B cell (primary cell): ENCODE measurements at regions not wholly inside any gene's neighbourhood (a gene's known extent, or its start where the extent isn't known, plus 50 kb on each side); places are given as distances from the start of the nearest gene placed in this dataset.
"Not testable (repeated sequence)": the region's sequence is repeated elsewhere in the genome, so short reads cannot be mapped to it uniquely, and the experiment has no call there.

ENCODE experiments used
- ATAC-seq: fragments of 200-7000 bp; cut with Tn5 transposase; one replicate; pipeline ENCODE4 v1.10.0; 2021; ENCODE audit warnings: low read depth, mild to moderate bottlenecking, moderate number of reproducible peaks, moderate library complexity
- CTCF ChIA-PET: fragments of 350-600 bp; sonication (Branson Sonifier 250); formaldehyde crosslinking; loops from one replicate; lab custom pipeline; 2021; ENCODE audit warnings: antibody characterized with exemption, inconsistent platforms; lab: Charles Lee
- POLR2A ChIA-PET: fragments of 350-600 bp; sonication (Branson Sonifier 250); formaldehyde crosslinking; loops from one replicate; lab custom pipeline; 2021; ENCODE audit warnings: antibody characterized with exemption; lab: Charles Lee
- DNase-seq: peaks from one replicate; pipeline ENCODE4 v3.0.0; 2013
- H2AFZ ChIP-seq: 2 replicates; pipeline ENCODE4 v1.6.1; 2012; ENCODE audit warnings: mild to moderate bottlenecking, low read depth, low read length; ENCODE audit not compliant: insufficient read depth, poor library complexity, severe bottlenecking
- H3K27ac ChIP-seq, 2 donors: 1 replicate in 1 of 2; 2 replicates in 1 of 2; pipeline ENCODE4 v1.5.1; 2012 to 2013; ENCODE audit warnings: low read length in 2 of 2, mild to moderate bottlenecking in 2 of 2, moderate library complexity in 1 of 2
- H3K27me3 ChIP-seq, 4 experiments: fragments of 200-600 bp in 1 of 4; sonication (generic) in 1 of 4; replicated peaks in 1 of 4; 1 replicate in 2 of 4; 2 replicates in 2 of 4; pipeline versions ENCODE4 v1.6.1 to v1.7.0; 2013 to 2016; ENCODE audit warnings: low read length in 3 of 4, mild to moderate bottlenecking in 2 of 4, mixed read lengths in 1 of 4, moderate library complexity in 1 of 4; ENCODE audit not compliant: insufficient read depth in 4 of 4, control insufficient read depth in 3 of 4; ENCODE audit errors: control extremely low read depth in 1 of 4
- H3K36me3 ChIP-seq, 2 experiments: replicated peaks in 1 of 2; 1 replicate in 1 of 2; 2 replicates in 1 of 2; pipeline versions ENCODE4 v1.6.1 to v1.7.1; 2013; ENCODE audit warnings: low read length in 1 of 2; ENCODE audit not compliant: insufficient read depth in 2 of 2, control insufficient read depth in 1 of 2; ENCODE audit errors: control extremely low read depth in 1 of 2, extremely low read depth in 1 of 2
- H3K4me1 ChIP-seq, 2 donors: fragments of 200-600 bp in 1 of 2; sonication (generic) in 1 of 2; 1 replicate in 1 of 2; 2 replicates in 1 of 2; pipeline versions ENCODE4 v1.5.1 to v1.6.1; 2013 to 2017; ENCODE audit warnings: low read length in 2 of 2; ENCODE audit not compliant: control insufficient read depth in 2 of 2, insufficient read depth in 2 of 2
- H3K4me2 ChIP-seq: replicated peaks from 2 replicates; pipeline ENCODE3; 2012; ENCODE audit warnings: mild to moderate bottlenecking, low read depth, low read length; ENCODE audit not compliant: poor library complexity, severe bottlenecking
- H3K4me3 ChIP-seq, 5 experiments: fragments of 200-600 bp in 1 of 5; sonication (generic) in 1 of 5; 1 replicate in 3 of 5; 2 replicates in 2 of 5; pipeline versions ENCODE4 v1.5.1 to v1.7.0; 2011 to 2016; ENCODE audit warnings: low read length in 4 of 5, mild to moderate bottlenecking in 4 of 5, low read depth in 2 of 5, control low read depth in 1 of 5, moderate library complexity in 1 of 5; ENCODE audit not compliant: insufficient read depth in 1 of 5; ENCODE audit errors: control extremely low read depth in 1 of 5, extremely low read depth in 1 of 5
- H3K79me2 ChIP-seq: fragments of 200-600 bp; sonication (generic); one replicate; pipeline ENCODE4 v1.6.0; 2016; ENCODE audit warnings: low read length; ENCODE audit not compliant: control insufficient read depth, insufficient read depth
- H3K9ac ChIP-seq: fragments of 200-600 bp; sonication (generic); 2 replicates; pipeline ENCODE4 v1.6.1; 2017; ENCODE audit warnings: mild to moderate bottlenecking, low read length, moderate library complexity
- H3K9me3 ChIP-seq, 3 donors: one replicate each; pipeline versions ENCODE4 v1.6.1 to v1.7.1; 2013; ENCODE audit warnings: low read length in 2 of 3; ENCODE audit not compliant: control insufficient read depth in 2 of 3, insufficient read depth in 1 of 3; ENCODE audit errors: control extremely low read depth in 1 of 3
- H4K20me1 ChIP-seq: 2 replicates; pipeline ENCODE4 v1.6.0; 2012; ENCODE audit warnings: mild to moderate bottlenecking, low read length; ENCODE audit not compliant: insufficient read depth, control insufficient read depth, poor library complexity, severe bottlenecking
- H3K27ac Mint-ChIP-seq: one replicate; pipeline ENCODE4 v1.8.0; 2021; ENCODE audit warnings: mixed read lengths
- H3K27me3 Mint-ChIP-seq: one replicate; pipeline ENCODE4 v1.8.0; 2021; ENCODE audit warnings: mixed read lengths
- H3K4me1 Mint-ChIP-seq: one replicate; pipeline ENCODE4 v1.8.0; 2021; ENCODE audit warnings: mixed read lengths
- H3K4me3 Mint-ChIP-seq: one replicate; pipeline ENCODE4 v1.8.0; 2021; ENCODE audit warnings: mixed read lengths
- H3K9me3 Mint-ChIP-seq: one replicate; pipeline ENCODE4 v1.8.0; 2022; ENCODE audit warnings: mixed read lengths; ENCODE audit not compliant: insufficient read depth
- EZH2 ChIP-seq: IDR thresholded peaks from 2 replicates; pipeline ENCODE4 v1.6.1; 2012; ENCODE audit warnings: borderline replicate concordance, low read depth, mild to moderate bottlenecking, moderate library complexity, low read length; ENCODE audit not compliant: insufficient read depth, poor library complexity, severe bottlenecking
- WGBS: methylation state at CpG from one replicate; pipeline ENCODE4 v1.1.5; 2013; ENCODE audit warnings: missing lambda C conversion rate; ENCODE audit not compliant: insufficient coverage; 5-methylcytosine and 5-hydroxymethylcytosine counted together
- intact Hi-C: fragments of 100-400 bp; cut with micrococcal nuclease; formaldehyde crosslinking; loops from one replicate; pipeline ENCODE4 v1.10.0; 2022
- TF ChIP-seq, protein P1 (sequence below): fragments of 200-600 bp; IDR thresholded peaks from one replicate; pipeline ENCODE4 v1.8.0; 2022; ENCODE audit warnings: antibody characterized with exemption, mild to moderate bottlenecking

DNA sequence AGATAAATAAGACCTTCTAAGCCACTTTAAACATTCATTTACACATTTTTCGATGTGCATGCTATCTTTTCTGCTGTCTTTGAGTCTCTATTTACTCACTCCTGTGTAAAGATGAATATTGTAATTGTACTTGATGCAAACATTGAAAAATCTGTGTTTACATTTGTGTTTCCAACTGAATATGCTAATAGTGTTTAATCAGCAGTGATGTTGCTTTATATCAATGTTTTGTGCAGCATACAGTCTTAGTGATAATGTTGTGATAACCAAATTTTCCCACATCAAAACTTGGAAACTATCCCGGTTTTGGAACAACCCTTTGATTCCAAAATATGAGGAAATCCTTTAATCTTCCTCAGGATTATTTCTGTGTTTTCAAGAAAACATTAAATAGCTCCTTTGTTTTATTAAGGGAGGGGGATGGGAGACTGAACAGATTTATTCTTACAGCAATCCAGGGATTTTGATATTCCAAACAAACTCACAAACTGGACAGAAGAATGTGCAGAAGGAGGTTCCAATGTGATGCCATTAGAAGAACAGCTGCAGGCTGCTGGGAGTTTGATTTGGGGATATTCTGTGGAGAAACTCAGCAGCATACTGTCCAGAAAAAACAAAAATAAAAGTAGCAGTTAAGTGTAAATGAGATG lies 248.0 kb downstream of the S1PR1 start:
- CTCF ChIA-PET = no interaction called here
- Histone ChIP-seq H3K4me2 (no peak overlapping the region), H3K4me1 (no peaks in the 10 kb centered on the region), H4K20me1 (no peaks in the 10 kb centered on the region), H3K9ac (no peak overlapping the region), H3K27ac (no peak overlapping the region), H3K27me3 (no peaks in the 10 kb centered on the region), H2AFZ (no peak overlapping the region), H3K9me3 (peaks cover 0 to 5% (median 2%) of the 10 kb centered on the region in 3 donors), H3K79me2 (no peaks in the 10 kb centered on the region), H3K4me3 (no peak overlapping the region), H3K36me3 (no peaks in the 10 kb centered on the region)
- no peak overlapping the region for H3K4me3 Mint-ChIP-seq
- H3K27ac Mint-ChIP-seq = no peak overlapping the region
- peaks cover 10% of the 10 kb centered on the region for H3K27me3 Mint-ChIP-seq
- no CpG with 5 or more reads among the region's 2 CpGs for WGBS
- intact Hi-C loops = no loop called here
- TF ChIP-seq, protein P1, sequence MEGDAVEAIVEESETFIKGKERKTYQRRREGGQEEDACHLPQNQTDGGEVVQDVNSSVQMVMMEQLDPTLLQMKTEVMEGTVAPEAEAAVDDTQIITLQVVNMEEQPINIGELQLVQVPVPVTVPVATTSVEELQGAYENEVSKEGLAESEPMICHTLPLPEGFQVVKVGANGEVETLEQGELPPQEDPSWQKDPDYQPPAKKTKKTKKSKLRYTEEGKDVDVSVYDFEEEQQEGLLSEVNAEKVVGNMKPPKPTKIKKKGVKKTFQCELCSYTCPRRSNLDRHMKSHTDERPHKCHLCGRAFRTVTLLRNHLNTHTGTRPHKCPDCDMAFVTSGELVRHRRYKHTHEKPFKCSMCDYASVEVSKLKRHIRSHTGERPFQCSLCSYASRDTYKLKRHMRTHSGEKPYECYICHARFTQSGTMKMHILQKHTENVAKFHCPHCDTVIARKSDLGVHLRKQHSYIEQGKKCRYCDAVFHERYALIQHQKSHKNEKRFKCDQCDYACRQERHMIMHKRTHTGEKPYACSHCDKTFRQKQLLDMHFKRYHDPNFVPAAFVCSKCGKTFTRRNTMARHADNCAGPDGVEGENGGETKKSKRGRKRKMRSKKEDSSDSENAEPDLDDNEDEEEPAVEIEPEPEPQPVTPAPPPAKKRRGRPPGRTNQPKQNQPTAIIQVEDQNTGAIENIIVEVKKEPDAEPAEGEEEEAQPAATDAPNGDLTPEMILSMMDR = no peak
- no peak for TF ChIP-seq EZH2
- DNase-seq (no peak), ATAC-seq (no peak)
- H3K4me1 Mint-ChIP-seq = no peaks in the 10 kb centered on the region
- H3K9me3 Mint-ChIP-seq = peaks cover 4% of the 10 kb centered on the region
- POLR2A ChIA-PET = no interaction called here

DNA sequence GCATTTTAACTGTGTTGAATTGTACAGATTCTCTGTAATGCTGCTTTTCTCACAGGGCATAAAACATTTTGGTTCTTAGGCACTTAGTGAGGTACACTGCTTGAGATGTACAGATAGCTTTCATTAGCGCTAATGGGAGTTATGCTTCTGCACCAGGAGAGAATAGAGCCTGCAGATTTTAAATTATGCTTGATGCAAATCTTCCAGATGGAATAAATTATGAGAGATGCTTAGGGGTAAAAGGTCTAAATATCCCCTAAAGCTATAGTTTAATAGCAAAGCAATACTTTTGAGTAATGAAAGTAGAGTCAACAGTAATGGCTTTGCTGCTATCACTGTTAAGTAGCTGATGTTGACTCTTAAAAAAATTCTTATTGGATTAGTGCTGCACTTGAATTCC lies 248.9 kb downstream of the S1PR1 start:
- H3K4me3 Mint-ChIP-seq = no peak overlapping the region
- TF ChIP-seq EZH2 = no peak
- TF ChIP-seq, protein P1 = no peak

DNA sequence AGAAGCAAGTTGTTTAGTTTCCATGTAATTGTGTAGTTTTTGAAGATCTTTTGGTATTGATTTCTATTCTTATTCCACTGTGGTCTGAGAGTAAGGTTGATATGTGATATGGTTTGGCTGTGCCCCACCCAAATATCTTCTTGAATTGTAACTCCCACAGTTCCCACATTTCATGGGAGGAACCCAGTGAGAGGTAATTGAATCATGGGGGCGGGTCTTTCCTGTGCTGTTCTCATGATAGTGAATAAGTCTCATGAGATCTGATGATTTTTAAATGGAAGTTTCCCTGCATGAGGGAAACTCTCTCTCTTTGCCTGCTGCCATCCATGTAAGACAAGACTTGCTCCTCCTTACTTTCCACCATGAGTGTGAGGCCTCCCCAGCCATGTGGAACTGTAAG lies 255.3 kb downstream of the S1PR1 start:
- H3K79me2 ChIP-seq, H3K9me3 Mint-ChIP-seq, H3K36me3 ChIP-seq, DNase-seq, H3K4me2 ChIP-seq, H2AFZ ChIP-seq, H3K27ac ChIP-seq, CTCF ChIA-PET, H3K27ac Mint-ChIP-seq, H3K4me1 Mint-ChIP-seq, H3K4me3 ChIP-seq, H3K9me3 ChIP-seq, H4K20me1 ChIP-seq, H3K4me3 Mint-ChIP-seq, ATAC-seq, H3K4me1 ChIP-seq, H3K9ac ChIP-seq, H3K27me3 ChIP-seq, intact Hi-C loops, POLR2A ChIA-PET: not testable (repeated sequence)
- WGBS = no CpG with 5 or more reads among the region's 1 CpG
- H3K27me3 Mint-ChIP-seq = peaks cover 23% of the 10 kb centered on the region

More for the DNA sequence above, 248.9 kb downstream of the S1PR1 start:
- H3K27ac Mint-ChIP-seq = no peak overlapping the region
- Histone ChIP-seq H3K27ac (no peak overlapping the region), H3K27me3 (no peaks in the 10 kb centered on the region), H3K4me1 (no peaks in the 10 kb centered on the region), H3K9me3 (peaks cover 0 to 8% (median 3%) of the 10 kb centered on the region in 3 donors), H3K4me3 (no peak overlapping the region), H2AFZ (no peak overlapping the region), H4K20me1 (no peaks in the 10 kb centered on the region), H3K9ac (no peak overlapping the region), H3K4me2 (no peak overlapping the region), H3K79me2 (no peaks in the 10 kb centered on the region), H3K36me3 (no peaks in the 10 kb centered on the region)
- peaks cover 8% of the 10 kb centered on the region for H3K9me3 Mint-ChIP-seq
- intact Hi-C loops = no loop called here
- H3K27me3 Mint-ChIP-seq = peaks cover 17% of the 10 kb centered on the region
- 40% methylated on average over 1 of the region's 1 CpG for WGBS
- H3K4me1 Mint-ChIP-seq = no peaks in the 10 kb centered on the region
- DNase-seq = no peak
- POLR2A ChIA-PET = no interaction called here
- CTCF ChIA-PET = no interaction called here
- no peak for ATAC-seq
